KOPT-K1 (cell line): ENCODE measurements at regions not wholly inside any gene's neighbourhood (a gene's known extent, or its start where the extent isn't known, plus 50 kb on each side); places are given as distances from the start of the nearest gene placed in this dataset.

Source experiments
- H3K27ac ChIP-seq: fragments of 200-600 bp; sonication (generic); 2 replicates; pipeline ENCODE4 v1.5.1; 2016; ENCODE audit warnings: antibody characterized with exemption, mild to moderate bottlenecking, low read depth, low read length; ENCODE audit not compliant: poor library complexity, severe bottlenecking
- H3K36me3 ChIP-seq: fragments of 200-600 bp; sonication (generic); 2 replicates; pipeline ENCODE4 v1.5.1; 2017; ENCODE audit warnings: antibody characterized with exemption, mild to moderate bottlenecking, low read length, moderate library complexity; ENCODE audit not compliant: insufficient read depth
- H3K9me3 ChIP-seq: fragments of 200-600 bp; sonication (generic); 2 replicates; pipeline ENCODE4 v1.5.1; 2017; ENCODE audit warnings: antibody characterized with exemption, low read length, mild to moderate bottlenecking; ENCODE audit not compliant: insufficient read depth, poor library complexity, severe bottlenecking

DNA sequence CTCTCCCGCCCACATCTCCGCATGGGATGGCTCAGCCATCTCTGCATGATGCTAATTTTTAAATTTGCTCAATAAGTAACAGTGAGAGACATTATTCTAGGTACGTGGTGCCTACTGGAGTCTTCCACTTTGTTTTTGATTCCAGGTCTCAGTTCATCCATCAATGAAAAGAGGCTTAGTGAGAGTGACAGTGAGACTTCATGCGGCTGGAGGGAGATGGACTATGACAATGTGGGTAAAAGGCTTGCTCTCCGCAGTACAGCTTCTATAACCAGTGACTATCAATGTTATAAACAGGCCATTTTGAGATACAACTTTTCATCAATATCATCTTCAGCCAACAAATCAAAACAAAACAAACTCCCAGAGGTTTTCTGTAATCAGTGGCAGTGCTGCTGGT, 563.4 kb upstream of the MKI67 start:
- Histone ChIP-seq H3K27ac (no peak overlapping the region), H3K9me3 (no peaks in the 10 kb centered on the region), H3K36me3 (no peaks in the 10 kb centered on the region)

- Histone ChIP-seq H3K9me3 (no peaks in the 10 kb centered on the region), H3K27ac (no peak overlapping the region), H3K36me3 (no peaks in the 10 kb centered on the region)
Measured at GRCh38 chr10:128693493-128694131, 567.4 kb upstream of the MKI67 start.

- H3K27ac ChIP-seq: no peak overlapping the region
- H3K36me3 ChIP-seq: no peaks in the 10 kb centered on the region
- no peaks in the 10 kb centered on the region for H3K9me3 ChIP-seq
Measured at GRCh38 chr10:128694168-128694850, 568.1 kb upstream of the MKI67 start.

DNA sequence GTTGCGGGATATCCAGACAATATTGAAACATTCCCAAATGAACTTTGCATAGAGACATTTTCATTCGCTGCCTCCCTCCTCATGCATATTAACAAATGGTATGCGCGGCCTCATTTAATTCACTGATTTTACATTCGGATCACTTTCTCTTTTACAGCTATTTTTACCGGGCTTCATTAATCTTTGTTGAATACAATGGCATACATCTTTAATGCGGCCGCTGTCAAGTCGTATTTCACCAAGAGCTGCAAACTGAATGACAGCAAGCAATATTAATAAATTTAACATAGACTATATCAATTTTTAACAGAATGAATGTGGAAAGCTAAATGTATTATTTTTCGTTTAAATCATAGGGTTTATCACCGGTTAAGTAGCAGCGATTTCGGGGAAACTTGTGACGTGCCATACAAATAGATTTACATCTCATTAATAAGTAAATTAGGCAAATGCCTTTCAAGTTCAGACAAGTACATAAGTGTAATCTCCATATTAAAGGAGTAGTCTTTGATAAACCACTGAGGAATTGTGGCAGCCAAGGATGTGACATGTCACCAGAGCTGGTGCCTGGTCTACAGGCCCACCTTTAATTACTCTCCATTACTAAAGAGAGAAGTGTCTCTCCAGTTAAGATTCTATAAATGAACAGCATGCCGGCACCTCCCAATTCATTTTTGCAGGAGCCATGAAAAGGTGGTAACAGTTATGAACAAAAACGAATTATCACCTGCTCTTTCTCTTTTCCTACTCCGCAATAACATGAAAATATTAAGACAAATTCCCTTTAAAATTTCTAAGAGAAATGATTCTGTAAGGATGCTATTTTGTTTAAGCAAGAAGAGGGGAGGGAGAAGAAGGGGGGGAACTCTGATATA, 568.9 kb upstream of the MKI67 start:
- no peak overlapping the region for H3K27ac ChIP-seq
- no peaks in the 10 kb centered on the region for H3K36me3 ChIP-seq
- no peaks in the 10 kb centered on the region for H3K9me3 ChIP-seq

DNA sequence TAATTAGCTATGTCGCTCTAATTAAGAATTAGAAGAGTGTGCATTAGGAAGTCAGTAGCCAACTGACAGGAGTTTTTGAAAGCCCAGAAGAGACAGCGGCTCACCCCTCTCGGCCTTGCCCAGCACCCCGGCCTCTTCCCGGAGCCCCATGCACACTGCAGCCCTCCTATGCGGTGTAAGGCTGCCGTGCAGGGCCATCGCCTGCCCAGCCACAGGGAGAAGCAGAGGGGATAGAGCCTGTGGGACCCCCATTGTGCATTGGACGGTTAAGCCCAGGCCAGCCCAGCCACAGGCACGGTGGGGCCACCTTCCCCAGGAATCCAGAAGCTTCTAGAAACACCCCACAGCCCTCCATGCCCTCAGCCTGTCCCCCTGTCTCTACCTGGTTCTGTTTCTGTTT, 569.7 kb upstream of the MKI67 start:
- Histone ChIP-seq H3K36me3 (no peaks in the 10 kb centered on the region), H3K27ac (no peak overlapping the region), H3K9me3 (no peaks in the 10 kb centered on the region)

- Histone ChIP-seq H3K27ac (no peak overlapping the region), H3K9me3 (no peaks in the 10 kb centered on the region), H3K36me3 (no peaks in the 10 kb centered on the region)
Measured at GRCh38 chr10:128697437-128697836, 571.2 kb upstream of the MKI67 start.

GRCh38 chr10:128701381-128701780, 575.2 kb upstream of the MKI67 start:
- H3K27ac ChIP-seq: no peak overlapping the region
- H3K9me3 ChIP-seq: no peaks in the 10 kb centered on the region
- no peaks in the 10 kb centered on the region for H3K36me3 ChIP-seq

DNA sequence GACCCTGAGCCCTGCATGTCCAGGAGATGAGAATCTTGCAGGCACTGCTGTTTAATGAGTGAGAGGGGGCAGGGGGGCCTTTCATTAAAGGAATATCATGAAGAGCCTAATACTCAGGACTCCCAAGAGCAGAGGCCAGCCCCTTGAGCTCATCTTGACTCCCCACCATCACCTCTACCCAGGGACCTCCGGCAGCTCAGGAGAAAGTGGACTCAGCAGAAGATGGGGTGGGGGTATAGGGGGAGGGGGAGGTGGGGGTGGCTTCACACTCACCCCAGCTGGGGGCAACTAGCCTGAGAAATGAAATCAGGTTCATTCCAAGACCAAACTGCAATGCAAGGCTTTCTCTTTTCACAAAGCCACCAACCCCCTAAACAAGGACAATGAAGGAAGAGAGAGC, 575.6 kb upstream of the MKI67 start:
- H3K27ac ChIP-seq: no peak overlapping the region
- no peaks in the 10 kb centered on the region for H3K9me3 ChIP-seq
- H3K36me3 ChIP-seq: no peaks in the 10 kb centered on the region

DNA sequence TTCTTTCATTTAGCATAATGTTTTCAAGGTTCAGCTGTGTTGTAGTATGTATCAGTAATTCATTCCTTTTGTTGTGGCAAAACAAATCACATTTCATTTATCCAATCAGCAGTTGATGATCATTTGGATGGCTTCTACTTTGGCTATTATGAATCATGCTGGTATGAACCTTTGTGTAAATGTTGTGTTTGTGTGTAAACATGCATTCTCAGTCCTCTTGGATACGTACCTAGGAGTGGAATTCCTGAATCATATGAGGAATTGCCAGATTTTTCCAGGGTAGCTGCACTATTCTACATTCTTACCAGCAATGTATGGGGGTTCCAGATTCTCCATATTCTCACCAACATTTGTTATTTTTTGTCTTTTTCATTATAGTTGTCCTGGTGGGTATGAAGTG, 578.5 kb upstream of the MKI67 start:
- no peaks in the 10 kb centered on the region for H3K36me3 ChIP-seq
- no peaks in the 10 kb centered on the region for H3K9me3 ChIP-seq
- H3K27ac ChIP-seq: no peak overlapping the region

GRCh38 chr10:128708182-128708581, 582.0 kb upstream of the MKI67 start:
- no peak overlapping the region for H3K27ac ChIP-seq

DNA sequence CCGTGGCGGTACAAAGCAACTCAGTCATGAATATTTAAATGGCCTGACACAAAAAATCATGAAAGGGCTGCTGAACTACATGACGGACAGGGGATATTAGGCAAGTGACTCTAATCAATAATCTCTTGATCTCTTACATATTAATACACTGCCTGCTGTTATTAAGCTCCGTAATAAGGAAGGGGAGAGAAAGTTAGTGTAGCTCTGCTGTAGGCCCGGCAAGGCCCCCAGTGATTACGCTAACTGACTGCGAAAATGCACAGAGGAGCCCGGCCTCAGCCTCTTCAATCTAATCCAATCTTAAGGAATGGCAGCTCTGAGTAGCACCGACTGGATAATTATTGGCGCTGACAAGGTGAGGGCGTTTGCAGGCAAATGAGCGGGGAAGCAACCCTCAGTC, 583.5 kb upstream of the MKI67 start:
- H3K36me3 ChIP-seq: no peaks in the 10 kb centered on the region
- H3K9me3 ChIP-seq: no peaks in the 10 kb centered on the region
- H3K27ac ChIP-seq: no peak overlapping the region

More at GRCh38 chr10:128708182-128708581, 582.0 kb upstream of the MKI67 start:
- Histone ChIP-seq H3K9me3 (no peaks in the 10 kb centered on the region), H3K36me3 (no peaks in the 10 kb centered on the region)

DNA sequence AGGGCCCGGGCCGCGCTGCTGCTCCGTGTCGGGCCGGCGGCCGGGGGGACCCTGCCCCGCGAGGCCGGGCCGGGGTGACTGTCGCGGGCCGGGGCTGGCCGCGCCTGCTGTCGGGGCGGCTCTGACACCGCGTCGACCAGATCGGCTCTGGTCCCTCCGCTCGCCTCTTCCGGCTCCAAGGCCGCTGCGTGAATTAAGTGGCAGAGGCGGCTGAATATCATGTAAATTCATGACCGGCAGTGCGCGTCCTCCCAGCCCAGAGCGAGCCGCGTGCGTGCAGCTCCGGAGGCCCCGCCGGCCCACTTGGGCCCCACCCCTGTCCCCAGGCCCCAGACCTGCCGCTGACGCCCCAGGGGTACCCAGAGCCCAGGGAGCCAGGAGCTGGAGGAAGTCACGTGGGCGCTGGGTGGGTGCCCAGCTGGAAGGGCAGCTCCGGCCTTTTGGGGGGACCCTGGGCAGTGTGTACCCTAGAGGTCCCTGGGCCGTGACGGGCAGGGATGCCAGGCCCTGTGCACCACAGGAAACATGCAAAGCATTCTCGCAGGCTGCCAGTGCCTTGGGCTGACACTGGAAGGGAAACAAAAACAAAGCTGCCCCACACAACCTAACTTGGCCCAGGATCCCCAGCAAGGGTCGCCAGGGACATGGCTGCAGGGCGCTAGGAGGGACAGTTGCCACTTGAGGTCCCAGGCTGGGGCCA, 584.0 kb upstream of the MKI67 start:
- Histone ChIP-seq H3K9me3 (no peaks in the 10 kb centered on the region), H3K27ac (no peak overlapping the region), H3K36me3 (no peaks in the 10 kb centered on the region)

DNA sequence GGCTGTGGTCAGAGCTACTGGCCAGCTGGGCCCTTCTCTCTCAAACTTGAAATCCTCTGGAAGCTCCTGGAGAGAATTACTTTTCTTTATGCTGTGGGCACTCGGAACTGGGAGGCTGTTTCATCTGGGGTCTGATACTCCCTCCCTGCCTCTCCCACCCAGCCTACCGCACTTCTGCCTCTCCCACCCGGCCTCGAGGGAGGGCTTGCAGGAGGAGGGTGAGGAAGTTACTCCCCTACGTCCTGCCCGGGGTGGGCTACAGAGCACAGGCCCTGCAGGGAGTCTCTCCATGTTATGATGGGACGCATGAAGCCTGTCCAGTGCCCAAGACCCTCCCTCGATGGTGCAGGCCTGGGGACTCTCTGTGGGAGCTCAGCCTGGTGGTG, 584.6 kb upstream of the MKI67 start:
- Histone ChIP-seq H3K9me3 (no peaks in the 10 kb centered on the region), H3K36me3 (no peaks in the 10 kb centered on the region), H3K27ac (no peak overlapping the region)

- no peaks in the 10 kb centered on the region for H3K36me3 ChIP-seq
- no peaks in the 10 kb centered on the region for H3K9me3 ChIP-seq
- no peak overlapping the region for H3K27ac ChIP-seq
Measured at GRCh38 chr10:128711806-128712205, 585.6 kb upstream of the MKI67 start.
